22Rv1 (cell line): ENCODE measurements at regions not wholly inside any gene's neighbourhood (a gene's known extent, or its start where the extent isn't known, plus 50 kb on each side); places are given as distances from the start of the nearest gene placed in this dataset.

ENCODE experiments used
- H3K27ac ChIP-seq: fragments of 450-650 bp; 2 replicates; pipeline ENCODE4 v1.5.1; 2017
- CTCF ChIP-seq: fragments of 450-650 bp; IDR thresholded peaks from 2 replicates; pipeline ENCODE4 v1.5.1; 2017; ENCODE audit warnings: mild to moderate bottlenecking
- ZFX ChIP-seq: fragments of 450-650 bp; IDR thresholded peaks from 2 replicates; pipeline ENCODE4 v1.6.1; 2017; ENCODE audit warnings: antibody characterized with exemption, borderline replicate concordance

GRCh38 chr6:44030812-44031454 is 96.3 kb downstream of the MRPL14 start:
- H3K27ac ChIP-seq = no peak overlapping the region
- TF ChIP-seq CTCF = no peak
- TF ChIP-seq ZFX = no peak

GRCh38 chr6:44029444-44030185 is 97.6 kb downstream of the MRPL14 start:
- no peak for TF ChIP-seq CTCF
- TF ChIP-seq ZFX = no peak
- H3K27ac ChIP-seq = no peak overlapping the region

GRCh38 chr6:44028789-44029310 is 98.4 kb downstream of the MRPL14 start:
- no peak overlapping the region for H3K27ac ChIP-seq
- TF ChIP-seq ZFX = no peak
- no peak for TF ChIP-seq CTCF

GRCh38 chr6:44025226-44025625 is 102.0 kb downstream of the MRPL14 start:
- TF ChIP-seq CTCF (no peak), ZFX (no peak)

GRCh38 chr6:44024574-44025219 is 102.6 kb downstream of the MRPL14 start:
- TF ChIP-seq ZFX = no peak
- no peak for TF ChIP-seq CTCF
- no peak overlapping the region for H3K27ac ChIP-seq

More at GRCh38 chr6:44025226-44025625, 102.0 kb downstream of the MRPL14 start:
- H3K27ac ChIP-seq = no peak overlapping the region

GRCh38 chr6:44023586-44024454 is 103.4 kb downstream of the MRPL14 start:
- no peak overlapping the region for H3K27ac ChIP-seq
- no peak for TF ChIP-seq ZFX
- TF ChIP-seq CTCF = no peak
